ENCODE measurements at regions not wholly inside any gene's neighbourhood (a gene's known extent, or its start where the extent isn't known, plus 50 kb on each side); places are given as distances from the start of the nearest gene placed in this dataset.

GRCh38 chr6:3617681-3618311 is 133.7 kb downstream of the PXDC1 start:
- TF ChIP-seq EZH2 (IDR thresholded peaks at IDR 0.05; ENCODE audit: borderline replicate concordance, low read length) (no peak), CTCF (conservative IDR thresholded peaks at IDR 0.05 in 1 of 2, IDR thresholded peaks at IDR 0.05 in 1 of 2; ENCODE audit: extremely low read depth in 1 of 2, insufficient read depth in 1 of 2, low read depth in 1 of 2, low read length in 2 of 2) (no peak)

Measured in mammary epithelial cell (primary cell).